Muscle layer of colon (tissue), 2 donors: ENCODE measurements at regions not wholly inside any gene's neighbourhood (a gene's known extent, or its start where the extent isn't known, plus 50 kb on each side); places are given as distances from the start of the nearest gene placed in this dataset.

Source experiments
- H3K27ac ChIP-seq: one replicate; pipeline ENCODE4 v1.7.0; 2013; ENCODE audit warnings: low read depth, mild to moderate bottlenecking, low read length, moderate library complexity
- H3K27me3 ChIP-seq, 2 donors: one replicate each; pipeline ENCODE4 v1.7.0; 2013; ENCODE audit warnings: low read length in 2 of 2, mild to moderate bottlenecking in 2 of 2; ENCODE audit not compliant: insufficient read depth in 2 of 2, control insufficient read depth in 1 of 2
- H3K36me3 ChIP-seq: one replicate; pipeline ENCODE4 v1.7.0; 2013; ENCODE audit warnings: mild to moderate bottlenecking, low read length; ENCODE audit not compliant: insufficient read depth
- H3K4me1 ChIP-seq: one replicate; pipeline ENCODE4 v1.7.0; 2013; ENCODE audit warnings: mild to moderate bottlenecking, low read length; ENCODE audit not compliant: insufficient read depth
- H3K4me3 ChIP-seq, 2 donors: one replicate each; pipeline ENCODE4 v1.7.0; 2013; ENCODE audit warnings: low read length in 2 of 2, low read depth in 1 of 2, mild to moderate bottlenecking in 1 of 2, moderate library complexity in 1 of 2
- H3K9ac ChIP-seq: one replicate; pipeline ENCODE4 v1.7.0; 2013; ENCODE audit warnings: low read length
- H3K9me3 ChIP-seq: one replicate; pipeline ENCODE4 v1.7.0; 2013; ENCODE audit warnings: mild to moderate bottlenecking, low read length
- donor health status: abdominal sarcoma.
- donor health status: Adenocarcinoma of cecum.

- Histone ChIP-seq H3K4me1 (no peaks in the 10 kb centered on the region), H3K4me3 (no peak overlapping the region), H3K27ac (no peak overlapping the region), H3K9me3 (no peaks in the 10 kb centered on the region), H3K36me3 (no peaks in the 10 kb centered on the region), H3K9ac (no peak overlapping the region), H3K27me3 (no peaks in the 10 kb centered on the region)
These were observed 324.6 kb upstream of the IGFBP3 start for GRCh38 chr7:46245586-46246111.

GRCh38 chr7:46244757-46245156 is 323.7 kb upstream of the IGFBP3 start:
- no peaks in the 10 kb centered on the region for H3K9me3 ChIP-seq

GRCh38 chr7:46243406-46243805 is 322.3 kb upstream of the IGFBP3 start:
- H3K36me3 ChIP-seq, result no peaks in the 10 kb centered on the region
- H3K27ac ChIP-seq, result no peak overlapping the region
- no peak overlapping the region for H3K9ac ChIP-seq
- H3K4me1 ChIP-seq, result no peaks in the 10 kb centered on the region
- no peaks in the 10 kb centered on the region for H3K27me3 ChIP-seq
- H3K4me3 ChIP-seq, result no peak overlapping the region
- H3K9me3 ChIP-seq, result no peaks in the 10 kb centered on the region

More at GRCh38 chr7:46244757-46245156, 323.7 kb upstream of the IGFBP3 start:
- Histone ChIP-seq H3K4me3 (no peak overlapping the region), H3K27ac (no peak overlapping the region), H3K4me1 (no peaks in the 10 kb centered on the region), H3K36me3 (no peaks in the 10 kb centered on the region), H3K9ac (no peak overlapping the region), H3K27me3 (no peaks in the 10 kb centered on the region)

- no peak overlapping the region for H3K27ac ChIP-seq
- H3K4me3 ChIP-seq, result no peak overlapping the region
- H3K36me3 ChIP-seq, result no peaks in the 10 kb centered on the region
- no peaks in the 10 kb centered on the region for H3K9me3 ChIP-seq
- H3K27me3 ChIP-seq, result no peaks in the 10 kb centered on the region
- no peaks in the 10 kb centered on the region for H3K4me1 ChIP-seq
- H3K9ac ChIP-seq, result no peak overlapping the region
These were observed 318.8 kb upstream of the IGFBP3 start for GRCh38 chr7:46239846-46240245.

GRCh38 chr7:46237466-46237865 is 316.4 kb upstream of the IGFBP3 start:
- no peak overlapping the region for H3K4me3 ChIP-seq
- no peaks in the 10 kb centered on the region for H3K27me3 ChIP-seq
- H3K9me3 ChIP-seq, result no peaks in the 10 kb centered on the region
- H3K4me1 ChIP-seq, result no peaks in the 10 kb centered on the region
- no peak overlapping the region for H3K27ac ChIP-seq
- H3K9ac ChIP-seq, result no peak overlapping the region
- H3K36me3 ChIP-seq, result no peaks in the 10 kb centered on the region

GRCh38 chr7:46233585-46234329 is 312.7 kb upstream of the IGFBP3 start:
- H3K9ac ChIP-seq, result no peak overlapping the region

GRCh38 chr7:46230990-46231305 is 309.9 kb upstream of the IGFBP3 start:
- Histone ChIP-seq H3K9ac (no peak overlapping the region), H3K36me3 (no peaks in the 10 kb centered on the region), H3K4me3 (no peak overlapping the region), H3K27ac (no peak overlapping the region), H3K9me3 (no peaks in the 10 kb centered on the region), H3K4me1 (no peaks in the 10 kb centered on the region), H3K27me3 (no peaks in the 10 kb centered on the region)

More at GRCh38 chr7:46233585-46234329, 312.7 kb upstream of the IGFBP3 start:
- no peak overlapping the region for H3K27ac ChIP-seq
- no peaks in the 10 kb centered on the region for H3K27me3 ChIP-seq
- H3K9me3 ChIP-seq, result no peaks in the 10 kb centered on the region
- no peaks in the 10 kb centered on the region for H3K36me3 ChIP-seq
- H3K4me3 ChIP-seq, result no peak overlapping the region
- no peaks in the 10 kb centered on the region for H3K4me1 ChIP-seq

GRCh38 chr7:46230298-46230989 is 309.4 kb upstream of the IGFBP3 start:
- Histone ChIP-seq H3K27ac (no peak overlapping the region), H3K9ac (no peak overlapping the region), H3K9me3 (no peaks in the 10 kb centered on the region), H3K27me3 (no peaks in the 10 kb centered on the region), H3K36me3 (no peaks in the 10 kb centered on the region), H3K4me3 (no peak overlapping the region), H3K4me1 (no peaks in the 10 kb centered on the region)

- Histone ChIP-seq H3K27me3 (no peaks in the 10 kb centered on the region), H3K27ac (no peak overlapping the region), H3K4me3 (no peak overlapping the region), H3K4me1 (no peaks in the 10 kb centered on the region), H3K36me3 (no peaks in the 10 kb centered on the region), H3K9me3 (no peaks in the 10 kb centered on the region), H3K9ac (no peak overlapping the region)
These were observed 308.3 kb upstream of the IGFBP3 start for GRCh38 chr7:46229409-46229808.

- Histone ChIP-seq H3K27ac (no peak overlapping the region), H3K4me1 (no peaks in the 10 kb centered on the region), H3K27me3 (no peaks in the 10 kb centered on the region), H3K36me3 (no peaks in the 10 kb centered on the region), H3K4me3 (no peak overlapping the region), H3K9ac (no peak overlapping the region), H3K9me3 (no peaks in the 10 kb centered on the region)
These were observed 305.8 kb upstream of the IGFBP3 start for GRCh38 chr7:46226860-46227259.

GRCh38 chr7:46224363-46224762 is 303.3 kb upstream of the IGFBP3 start:
- no peaks in the 10 kb centered on the region for H3K27me3 ChIP-seq
- H3K27ac ChIP-seq, result no peak overlapping the region
- no peak overlapping the region for H3K9ac ChIP-seq
- H3K4me1 ChIP-seq, result no peaks in the 10 kb centered on the region
- no peaks in the 10 kb centered on the region for H3K36me3 ChIP-seq
- H3K4me3 ChIP-seq, result no peak overlapping the region
- H3K9me3 ChIP-seq, result no peaks in the 10 kb centered on the region
